ENCODE measurements at regions not wholly inside any gene's neighbourhood (a gene's known extent, or its start where the extent isn't known, plus 50 kb on each side); places are given as distances from the start of the nearest gene placed in this dataset.

DNA sequence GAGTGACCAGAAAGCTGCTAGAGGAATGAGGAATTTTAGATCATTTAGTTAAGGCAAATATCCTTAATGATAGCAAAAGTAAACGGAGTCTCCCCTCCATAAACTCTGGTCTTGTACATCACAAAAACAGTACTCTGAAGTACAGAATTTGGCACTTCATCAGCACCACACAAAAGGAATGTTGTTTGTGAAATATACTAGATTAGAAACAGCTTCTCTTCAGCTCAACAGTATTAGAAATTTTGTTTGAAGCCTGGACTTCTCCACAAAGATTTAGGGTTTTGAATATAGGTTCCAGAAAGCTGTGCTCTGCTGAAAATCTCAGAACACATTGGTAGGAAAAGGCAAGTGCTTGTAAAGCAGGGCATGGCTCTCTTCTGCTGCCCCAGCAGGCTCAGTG lies 135.1 kb upstream of the PTGFR start:
- TF ChIP-seq CTCF (IDR thresholded peaks at IDR 0.05): no peak
- TF ChIP-seq POLR2A (IDR thresholded peaks at IDR 0.05): no peak
- no peak for TF ChIP-seq POLR2AphosphoS5 (IDR thresholded peaks at IDR 0.05)
